ENCODE measurements at regions not wholly inside any gene's neighbourhood (a gene's known extent, or its start where the extent isn't known, plus 50 kb on each side); places are given as distances from the start of the nearest gene placed in this dataset.

DNA sequence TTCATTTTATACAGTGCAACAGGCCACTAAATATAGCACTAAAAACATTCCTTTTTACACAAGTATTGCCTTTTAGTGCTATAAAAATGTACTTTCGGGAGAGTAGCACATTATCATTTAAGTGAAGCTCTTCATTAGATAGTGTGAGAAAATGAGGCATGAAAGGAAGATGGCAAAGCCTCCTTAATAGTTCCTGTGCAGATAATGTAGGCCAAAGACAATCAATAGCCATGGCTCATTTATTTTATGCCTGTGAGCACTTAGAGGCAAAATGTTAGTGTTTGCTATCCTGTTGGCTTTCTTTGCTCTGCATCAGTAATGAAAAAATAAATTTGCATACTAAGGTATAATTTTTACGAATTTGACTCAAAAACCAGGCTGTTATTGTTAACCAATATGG, 929.5 kb upstream of the C9orf72 start:
- no peak for TF ChIP-seq BCL11A (IDR thresholded peaks at IDR 0.05; ENCODE audit: low read depth in 2 of 2, low read length in 2 of 2)
- TF ChIP-seq RNF2 (IDR thresholded peaks at IDR 0.05; ENCODE audit: borderline replicate concordance, low read depth, low read length, missing control alignments, poor library complexity, severe bottlenecking), result no peak
- H3K23me2 ChIP-seq (ENCODE audit: low read depth, low read length), result no peaks in the 10 kb centered on the region
- H4K91ac ChIP-seq (replicated peaks; ENCODE audit: insufficient read length, low read length), result no peak overlapping the region
- H2BK12ac ChIP-seq (ENCODE audit: low read depth, low read length), result no peak overlapping the region
- no peaks in the 10 kb centered on the region for H3K36me3 ChIP-seq (ENCODE audit: control insufficient read depth in 2 of 4, insufficient read depth in 4 of 4, low read length in 3 of 4)
- H3K9me3 ChIP-seq (ENCODE audit: insufficient read depth in 2 of 2, low read depth in 1 of 2, low read length in 1 of 2), result peaks cover 8 to 10% of the 10 kb centered on the region in 2 experiments; a peak in 3 of 4 replicates
- FAIRE-seq, result no peak
- H3K23ac ChIP-seq (ENCODE audit: insufficient read length), result no peak overlapping the region
- H3K4me2 ChIP-seq (ENCODE audit: insufficient read depth in 1 of 2, low read depth in 2 of 2, low read length in 2 of 2), result no peak overlapping the region
- H3K9ac ChIP-seq (replicated peaks in 1 of 4; ENCODE audit: extremely low read depth in 1 of 4, low read depth in 3 of 4, low read length in 3 of 4), result no peak overlapping the region
- 98% methylated on average over 2 of the region's 2 CpGs; no CpG with 5 or more reads in 1 of the 2 experiments for whole genome bisulfite sequencing, 2 experiments (ENCODE audit: extremely low coverage in 1 of 2, insufficient coverage in 1 of 2, insufficient read length in 1 of 2, insufficient replicate concordance in 2 of 2, low coverage in 1 of 2, low lambda C conversion rate in 2 of 2, missing lambda C conversion rate in 1 of 2)
- no peaks in the 10 kb centered on the region for H3K27me3 ChIP-seq (replicated peaks in 1 of 4; ENCODE audit: control insufficient read depth in 3 of 4, extremely low read depth in 1 of 4, insufficient read depth in 3 of 4, low read length in 3 of 4)
- H2BK120ac ChIP-seq (replicated peaks; ENCODE audit: low read depth, low read length), result no peak overlapping the region
- H2AFZ ChIP-seq (ENCODE audit: low read length), result no peak overlapping the region
- H3K18ac ChIP-seq (ENCODE audit: extremely low read depth, low read length), result no peak overlapping the region
- no peak overlapping the region for H4K8ac ChIP-seq (ENCODE audit: extremely low read depth, insufficient read depth, low read length)
- no peak overlapping the region for H2BK5ac ChIP-seq (ENCODE audit: low read depth, low read length)
- H4K5ac ChIP-seq (ENCODE audit: insufficient read length, low read depth, low read length), result no peak overlapping the region
- H3K4ac ChIP-seq (replicated peaks; ENCODE audit: insufficient read length, low read depth, low read length), result no peak overlapping the region
- POLR2A ChIA-PET (ENCODE audit: partially characterized antibody), result no interaction called here
- H3K79me2 ChIP-seq (ENCODE audit: control insufficient read depth in 1 of 2, insufficient read depth in 2 of 2, low read length in 2 of 2), result no peaks in the 10 kb centered on the region
- H3K27ac ChIP-seq (ENCODE audit: low read depth, low read length), result no peak overlapping the region
- H2BK20ac ChIP-seq (ENCODE audit: low read length), result no peak overlapping the region
- no peak for DNase-seq (ENCODE audit: low read depth in 1 of 2, low spot score in 2 of 2)
- no peak overlapping the region for H2BK15ac ChIP-seq (ENCODE audit: low read length)
- no peak overlapping the region for H3K14ac ChIP-seq (ENCODE audit: insufficient read length)
- CTCF ChIA-PET (ENCODE audit: partially characterized antibody), result interaction anchor here (0.7 kb wide), 1 partner anchor 272 kb away, joined by 4 read pairs; no protein-coding TSS in a partner anchor
- H4K20me1 ChIP-seq (replicated peaks in 1 of 2; ENCODE audit: control insufficient read depth in 1 of 2, insufficient read depth in 2 of 2, low read length in 2 of 2), result no peaks in the 10 kb centered on the region
- H3K56ac ChIP-seq (replicated peaks; ENCODE audit: insufficient read length, low read depth, low read length), result no peak overlapping the region
- H3K79me1 ChIP-seq (ENCODE audit: low read depth, low read length), result no peaks in the 10 kb centered on the region
- H2AK5ac ChIP-seq (ENCODE audit: low read depth, low read length), result no peak overlapping the region
- peaks cover 0 to 2% (median under 1%) of the 10 kb centered on the region in 4 experiments; a peak in 1 of 7 replicates for H3K4me1 ChIP-seq (replicated peaks in 1 of 4; ENCODE audit: control insufficient read depth in 3 of 4, insufficient read depth in 4 of 4, low read length in 3 of 4)
- no peak overlapping the region for H3K4me3 ChIP-seq (ENCODE audit: extremely low read depth in 1 of 4, insufficient read depth in 2 of 4, low read depth in 3 of 4, low read length in 4 of 4)
